ENCODE measurements at regions not wholly inside any gene's neighbourhood (a gene's known extent, or its start where the extent isn't known, plus 50 kb on each side); places are given as distances from the start of the nearest gene placed in this dataset.

GRCh38 chr3:22089284-22089683 is 338.3 kb upstream of the ZNF385D start:
- no peak for TF ChIP-seq CTCF (IDR thresholded peaks at IDR 0.05)
- no peak for TF ChIP-seq POLR2A (IDR thresholded peaks at IDR 0.05)
